ENCODE measurements at regions not wholly inside any gene's neighbourhood (a gene's known extent, or its start where the extent isn't known, plus 50 kb on each side); places are given as distances from the start of the nearest gene placed in this dataset.

- TF ChIP-seq, protein P1, sequence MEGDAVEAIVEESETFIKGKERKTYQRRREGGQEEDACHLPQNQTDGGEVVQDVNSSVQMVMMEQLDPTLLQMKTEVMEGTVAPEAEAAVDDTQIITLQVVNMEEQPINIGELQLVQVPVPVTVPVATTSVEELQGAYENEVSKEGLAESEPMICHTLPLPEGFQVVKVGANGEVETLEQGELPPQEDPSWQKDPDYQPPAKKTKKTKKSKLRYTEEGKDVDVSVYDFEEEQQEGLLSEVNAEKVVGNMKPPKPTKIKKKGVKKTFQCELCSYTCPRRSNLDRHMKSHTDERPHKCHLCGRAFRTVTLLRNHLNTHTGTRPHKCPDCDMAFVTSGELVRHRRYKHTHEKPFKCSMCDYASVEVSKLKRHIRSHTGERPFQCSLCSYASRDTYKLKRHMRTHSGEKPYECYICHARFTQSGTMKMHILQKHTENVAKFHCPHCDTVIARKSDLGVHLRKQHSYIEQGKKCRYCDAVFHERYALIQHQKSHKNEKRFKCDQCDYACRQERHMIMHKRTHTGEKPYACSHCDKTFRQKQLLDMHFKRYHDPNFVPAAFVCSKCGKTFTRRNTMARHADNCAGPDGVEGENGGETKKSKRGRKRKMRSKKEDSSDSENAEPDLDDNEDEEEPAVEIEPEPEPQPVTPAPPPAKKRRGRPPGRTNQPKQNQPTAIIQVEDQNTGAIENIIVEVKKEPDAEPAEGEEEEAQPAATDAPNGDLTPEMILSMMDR (IDR thresholded peaks at IDR 0.05) = no peak
- TF ChIP-seq POLR2A (IDR thresholded peaks at IDR 0.05) = no peak
These were observed 60.0 kb upstream of the HELT start for GRCh38 chr4:184958127-184958922.
